ENCODE measurements at regions not wholly inside any gene's neighbourhood (a gene's known extent, or its start where the extent isn't known, plus 50 kb on each side); places are given as distances from the start of the nearest gene placed in this dataset.

GRCh38 chr1:200354243-200354642 lies 55.6 kb downstream of the ZNF281 start:
- DNase-seq (ENCODE audit: low spot score) = no peak

DNA sequence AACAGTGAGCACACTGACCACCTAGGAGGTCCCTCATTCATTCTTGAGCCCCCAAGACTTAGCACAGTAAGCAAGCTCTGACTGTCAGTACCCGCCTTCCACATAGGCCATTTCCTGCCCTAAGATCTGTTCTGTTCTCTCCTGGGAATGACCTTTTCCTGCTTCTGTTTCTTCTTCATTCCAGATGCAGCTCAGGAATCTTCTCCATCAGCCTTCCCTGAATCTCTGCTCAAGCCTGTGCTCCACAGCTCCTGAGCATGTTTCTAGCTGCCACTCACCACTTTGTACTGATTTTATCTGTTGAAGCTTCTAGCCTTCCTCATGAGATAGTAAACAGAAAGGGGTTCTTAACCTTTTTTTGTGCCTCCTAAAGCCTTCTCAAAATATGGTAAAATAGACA lies 56.6 kb downstream of the ZNF281 start:
- no peak for DNase-seq (ENCODE audit: low spot score)

DNA sequence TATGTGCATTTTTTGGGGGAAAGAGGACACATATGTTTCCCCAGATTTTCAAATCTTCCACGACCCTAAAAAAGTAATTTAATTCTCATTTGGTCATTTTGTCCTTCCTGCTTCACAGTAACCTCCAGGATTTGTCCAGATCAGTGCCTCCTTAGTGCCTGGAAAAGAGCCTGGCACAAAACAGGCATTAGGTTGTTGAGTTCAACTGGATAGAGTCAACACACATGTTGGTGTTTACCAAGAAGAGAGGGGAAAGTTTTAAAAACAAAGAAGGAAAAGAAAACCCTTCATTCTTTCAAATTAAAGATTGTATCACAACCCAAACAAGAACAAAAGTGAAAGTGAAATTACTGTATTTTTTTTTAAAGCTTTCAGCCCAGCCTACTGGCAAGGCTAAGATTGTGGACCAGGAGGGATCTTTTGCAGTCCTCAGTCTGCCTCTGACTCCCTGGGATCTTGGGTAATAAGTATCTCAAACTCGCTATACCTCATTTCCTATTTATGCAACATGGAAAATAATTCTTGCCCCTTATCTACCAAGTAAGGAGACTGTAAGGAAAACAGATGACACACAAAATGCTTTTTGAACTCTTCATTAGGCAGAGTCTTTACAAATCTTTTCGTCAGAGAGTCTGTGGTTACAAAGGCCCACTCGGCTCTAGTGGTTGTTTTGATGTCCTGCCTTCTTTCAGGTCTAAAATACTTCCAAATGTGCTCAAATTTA lies 57.8 kb downstream of the ZNF281 start:
- no peak for DNase-seq (ENCODE audit: low spot score)

DNA sequence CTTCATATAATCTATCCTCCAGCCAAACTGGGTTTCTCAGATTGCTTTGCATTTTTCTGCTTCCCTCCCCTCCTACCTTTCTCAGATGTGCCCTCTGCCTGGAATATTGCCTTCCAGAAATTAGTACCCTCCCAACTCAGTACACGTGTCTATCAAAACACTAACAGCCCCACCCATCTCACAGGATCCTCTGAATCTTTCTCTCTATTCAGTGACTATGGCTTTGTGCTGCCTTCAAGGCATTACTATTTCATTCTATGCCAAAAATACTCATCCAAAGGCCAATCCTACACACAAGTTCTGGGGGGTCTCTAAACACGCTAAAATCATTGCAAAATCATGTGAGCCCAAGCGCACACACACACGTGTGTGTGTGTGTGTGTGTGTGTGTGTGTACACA lies 58.4 kb downstream of the ZNF281 start:
- DNase-seq (ENCODE audit: low spot score) = no peak

DNA sequence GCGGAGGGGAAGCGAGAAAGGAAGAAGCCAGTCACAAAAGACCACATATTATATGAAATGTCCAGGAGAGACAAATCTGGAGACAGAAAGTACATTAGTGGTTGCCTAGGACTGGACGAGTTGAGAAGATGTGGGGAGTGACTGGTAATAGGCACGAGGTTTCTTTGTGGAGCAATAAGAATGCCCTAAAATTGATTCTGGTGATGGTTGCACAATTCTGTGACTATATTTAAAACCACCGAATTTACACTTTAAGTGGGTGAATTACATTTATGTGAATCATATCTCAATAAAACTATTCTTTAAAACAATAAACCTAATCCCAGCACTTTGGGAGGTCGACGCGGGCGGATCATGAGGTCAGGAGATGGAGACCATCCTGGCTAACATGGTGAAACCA lies 63.1 kb downstream of the ZNF281 start:
- DNase-seq (ENCODE audit: low spot score) = no peak

GRCh38 chr1:200345520-200345919 lies 64.3 kb downstream of the ZNF281 start:
- DNase-seq (ENCODE audit: low spot score) = no peak

DNA sequence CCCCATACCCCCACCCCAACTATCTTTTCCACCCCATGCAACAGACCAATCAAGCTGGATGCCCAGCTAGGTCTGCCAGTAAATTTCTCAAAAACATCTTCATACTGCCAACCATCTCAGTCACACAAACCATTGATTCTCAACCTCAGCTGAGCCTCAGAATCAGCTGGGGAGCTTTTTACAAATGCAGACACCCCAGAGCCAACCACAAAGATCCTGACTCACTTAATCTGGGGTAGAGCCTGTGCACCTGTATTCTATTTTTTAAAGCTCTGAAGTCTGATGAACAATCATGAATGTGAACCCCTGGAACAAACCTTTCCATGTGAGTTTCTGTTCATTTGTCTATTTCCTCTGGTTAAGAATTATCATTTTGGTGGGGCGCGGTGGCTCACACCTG lies 66.0 kb downstream of the ZNF281 start:
- DNase-seq (ENCODE audit: low spot score) = no peak

GRCh38 chr1:200342511-200343311 lies 67.1 kb downstream of the ZNF281 start:
- no peak for DNase-seq (ENCODE audit: low spot score)

GRCh38 chr1:200338451-200338850 lies 71.4 kb downstream of the ZNF281 start:
- no peak for DNase-seq (ENCODE audit: low spot score)

GRCh38 chr1:200337831-200338230 lies 72.0 kb downstream of the ZNF281 start:
- DNase-seq (ENCODE audit: low spot score) = no peak

- no peak for DNase-seq (ENCODE audit: low spot score)
Measured at GRCh38 chr1:200337410-200337809, 72.4 kb downstream of the ZNF281 start.

DNA sequence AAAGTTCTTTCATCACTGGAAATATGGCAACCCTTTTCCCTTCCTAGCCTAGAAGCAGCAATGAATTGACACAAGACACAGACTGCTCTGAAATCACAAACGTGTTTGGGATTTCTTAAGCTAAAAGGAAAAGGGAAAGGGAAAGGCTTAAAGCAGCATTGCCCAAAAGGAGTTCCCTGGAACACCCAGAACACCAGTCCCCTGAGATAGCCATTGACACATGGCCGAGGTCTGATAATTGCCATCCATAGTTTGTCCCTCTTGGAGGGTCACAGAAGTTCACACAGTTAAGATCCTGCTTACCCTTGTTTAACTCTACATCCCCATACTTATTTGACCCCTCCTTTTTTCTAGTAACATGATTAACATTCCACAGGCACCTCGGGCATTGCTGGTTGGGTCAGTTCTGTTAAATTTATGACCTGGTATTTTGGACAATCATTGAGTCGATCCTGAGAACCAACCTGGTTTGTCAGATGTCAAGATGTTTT lies 72.9 kb downstream of the ZNF281 start:
- no peak for DNase-seq (ENCODE audit: low spot score)

GRCh38 chr1:200336101-200336845 lies 73.6 kb downstream of the ZNF281 start:
- DNase-seq (ENCODE audit: low spot score) = no peak

GRCh38 chr1:200334661-200335256 lies 75.1 kb downstream of the ZNF281 start:
- DNase-seq (ENCODE audit: low spot score) = no peak

DNA sequence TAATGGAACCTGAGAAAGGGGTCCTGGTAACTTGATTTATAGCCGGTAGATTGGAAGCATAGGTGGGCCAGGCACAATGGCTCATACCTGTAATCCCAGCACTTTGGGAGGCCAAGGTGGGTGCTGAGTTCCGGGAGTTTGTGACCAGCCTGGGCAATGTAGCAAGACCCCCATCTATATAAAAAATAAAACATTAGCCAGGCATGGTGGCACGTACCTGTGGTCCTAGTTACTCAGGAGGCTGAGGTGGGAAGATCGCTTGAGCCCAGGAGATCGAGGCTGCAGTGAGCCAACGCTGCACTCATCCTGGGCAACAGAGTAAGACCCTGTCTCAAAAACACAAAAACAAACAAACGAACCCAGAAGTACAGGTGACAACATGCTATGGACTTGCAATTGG lies 76.5 kb downstream of the ZNF281 start:
- no peak for DNase-seq (ENCODE audit: low spot score)

DNA sequence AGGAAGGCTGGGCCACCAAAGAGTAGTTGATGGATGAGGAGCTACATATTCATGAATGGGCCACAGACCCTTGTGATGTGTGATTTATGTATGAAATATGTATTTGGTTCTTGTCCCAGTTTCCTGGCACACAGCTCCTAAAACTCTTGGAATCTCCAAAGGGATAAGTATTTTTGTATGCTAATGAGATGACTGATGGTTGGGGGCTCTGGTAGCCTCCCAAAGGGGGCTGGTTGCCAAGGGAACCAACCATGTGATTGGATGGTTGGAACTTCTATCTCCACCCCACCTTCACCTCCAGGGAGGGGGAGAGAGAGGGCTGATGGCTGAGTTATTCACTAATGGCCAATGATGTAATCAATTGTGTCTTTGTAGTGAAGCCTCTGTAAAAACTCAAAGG lies 77.1 kb downstream of the ZNF281 start:
- no peak for DNase-seq (ENCODE audit: low spot score)

DNA sequence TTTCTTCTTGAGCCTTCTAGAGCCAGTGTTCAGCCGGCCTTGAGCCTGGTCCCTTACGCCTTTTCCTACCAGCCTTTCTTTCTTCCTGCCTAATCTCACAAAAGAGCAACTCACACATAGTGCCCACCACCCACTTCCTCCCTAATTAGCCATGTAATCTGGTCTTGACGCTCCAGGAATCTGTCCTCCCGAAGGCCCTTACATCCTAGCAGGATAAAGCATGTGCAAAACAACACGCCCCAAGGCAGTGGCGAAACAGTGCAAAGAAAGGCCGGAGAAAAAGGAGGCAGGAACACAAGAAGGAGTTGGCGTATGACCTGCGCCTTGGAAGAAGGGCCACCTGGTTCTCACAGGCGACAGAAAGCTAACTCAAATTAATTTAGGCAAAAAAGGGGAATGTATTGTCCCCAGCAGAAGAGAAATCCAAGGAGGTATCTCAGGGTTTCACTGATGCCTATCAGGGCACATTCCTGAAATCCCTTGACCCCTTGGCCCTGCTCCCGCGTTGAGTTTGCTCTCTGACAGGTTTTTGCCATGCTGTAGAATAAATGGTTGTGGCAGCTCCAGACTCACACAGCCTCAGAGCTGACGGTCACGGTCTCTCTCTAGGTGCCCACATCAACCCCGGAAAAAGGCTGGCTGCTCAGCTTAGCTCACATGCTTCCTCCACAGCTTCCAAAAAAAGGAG lies 79.0 kb downstream of the ZNF281 start:
- no peak for DNase-seq (ENCODE audit: low spot score)

GRCh38 chr1:200329208-200329882 lies 80.5 kb downstream of the ZNF281 start:
- no peak for DNase-seq (ENCODE audit: low spot score)

DNA sequence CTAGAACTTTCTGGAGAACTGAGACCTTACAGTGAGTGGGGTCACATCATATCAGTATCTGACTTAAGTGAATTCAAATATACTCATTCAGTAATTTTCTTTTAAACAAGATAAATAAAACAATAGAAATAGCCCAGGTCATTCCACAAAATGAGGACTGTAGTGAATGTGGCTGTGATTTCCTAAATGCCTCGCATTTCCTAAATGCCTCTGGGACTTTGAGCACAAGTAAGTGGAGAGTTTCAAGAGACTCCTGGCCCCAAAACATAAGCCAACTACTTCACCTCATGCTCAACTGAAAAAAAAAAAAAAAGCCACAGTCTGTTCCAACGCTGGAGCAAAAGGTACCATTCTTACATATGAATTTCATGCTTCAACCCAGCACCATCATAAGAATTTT lies 81.5 kb downstream of the ZNF281 start:
- DNase-seq (ENCODE audit: low spot score) = no peak

GRCh38 chr1:200323856-200324400 lies 85.9 kb downstream of the ZNF281 start:
- no peak for DNase-seq (ENCODE audit: low spot score)

DNA sequence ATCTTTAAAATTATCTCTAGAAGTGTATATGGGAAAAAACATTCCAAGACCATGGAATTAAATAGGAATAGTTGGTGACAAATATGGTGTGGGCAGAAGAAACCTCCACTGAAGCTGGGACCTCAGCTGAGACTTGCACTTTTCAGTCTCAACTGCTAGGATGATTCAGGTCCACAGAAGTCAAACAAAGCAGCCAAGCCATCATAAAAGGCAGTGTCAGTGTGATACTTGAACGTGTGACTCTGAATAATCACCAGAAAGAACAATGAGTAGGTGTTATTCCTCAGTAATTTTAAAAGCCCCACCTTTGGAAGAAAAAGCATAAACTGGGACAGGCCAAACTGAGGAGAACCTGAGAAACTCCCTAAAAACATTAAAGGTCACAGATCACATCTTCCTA lies 90.7 kb downstream of the ZNF281 start:
- DNase-seq (ENCODE audit: low spot score) = no peak

All from mucosa of gallbladder (tissue), 1 donor.